Upper lobe of left lung (tissue), 4 donors: ENCODE measurements at regions not wholly inside any gene's neighbourhood (a gene's known extent, or its start where the extent isn't known, plus 50 kb on each side); places are given as distances from the start of the nearest gene placed in this dataset.

Experiments used
- EP300 ChIP-seq, 4 donors: sonication (generic); formaldehyde crosslinking; IDR thresholded peaks; one replicate each; pipeline ENCODE4 v1.5.1; 2017; ENCODE audit warnings: antibody characterized with exemption in 4 of 4, control low read depth in 2 of 4
- POLR2A ChIP-seq, 4 donors: fragments of 450-650 bp; IDR thresholded peaks; one replicate each; pipeline ENCODE4 v1.5.1; 2016 to 2017; ENCODE audit warnings: antibody characterized with exemption in 4 of 4, mild to moderate bottlenecking in 2 of 4
- POLR2AphosphoS5 ChIP-seq, 2 donors: sonication (generic); formaldehyde crosslinking; IDR thresholded peaks; one replicate each; pipeline ENCODE4 v1.5.1; 2017; ENCODE audit warnings: antibody characterized with exemption in 2 of 2
- TF ChIP-seq, protein P1 (sequence below), 6 experiments: fragments of 450-650 bp in 4 of 6; fragments of 200-600 bp in 2 of 6; sonication (generic) in 2 of 6; IDR thresholded peaks; one replicate each; pipeline ENCODE4 v1.5.1; 2016 to 2019; ENCODE audit warnings: antibody characterized with exemption in 6 of 6

DNA sequence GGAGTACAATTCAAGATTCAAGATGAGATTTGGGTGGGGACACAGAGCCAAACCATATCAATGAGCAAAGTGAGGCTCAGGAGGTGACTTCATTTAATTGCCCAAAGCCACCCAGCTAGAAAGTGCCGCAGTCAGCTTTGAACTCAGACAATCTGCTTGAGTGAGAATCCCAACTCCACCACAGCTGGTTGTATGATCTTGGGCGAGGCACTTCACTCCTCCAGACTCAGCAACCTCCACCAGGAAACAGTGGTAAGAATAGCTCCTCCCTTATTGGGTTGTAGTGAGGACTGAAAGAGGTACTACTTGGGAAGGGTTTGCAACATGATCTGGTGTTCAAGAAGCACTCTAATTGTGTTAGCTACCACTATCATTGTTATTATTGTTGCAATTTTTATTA is 129.2 kb upstream of the RFLNA start:
- TF ChIP-seq POLR2A (IDR thresholded peaks at IDR 0.05) (no peak), POLR2AphosphoS5 (IDR thresholded peaks at IDR 0.05) (no peak), EP300 (IDR thresholded peaks at IDR 0.05) (no peak)
- TF ChIP-seq, protein P1, sequence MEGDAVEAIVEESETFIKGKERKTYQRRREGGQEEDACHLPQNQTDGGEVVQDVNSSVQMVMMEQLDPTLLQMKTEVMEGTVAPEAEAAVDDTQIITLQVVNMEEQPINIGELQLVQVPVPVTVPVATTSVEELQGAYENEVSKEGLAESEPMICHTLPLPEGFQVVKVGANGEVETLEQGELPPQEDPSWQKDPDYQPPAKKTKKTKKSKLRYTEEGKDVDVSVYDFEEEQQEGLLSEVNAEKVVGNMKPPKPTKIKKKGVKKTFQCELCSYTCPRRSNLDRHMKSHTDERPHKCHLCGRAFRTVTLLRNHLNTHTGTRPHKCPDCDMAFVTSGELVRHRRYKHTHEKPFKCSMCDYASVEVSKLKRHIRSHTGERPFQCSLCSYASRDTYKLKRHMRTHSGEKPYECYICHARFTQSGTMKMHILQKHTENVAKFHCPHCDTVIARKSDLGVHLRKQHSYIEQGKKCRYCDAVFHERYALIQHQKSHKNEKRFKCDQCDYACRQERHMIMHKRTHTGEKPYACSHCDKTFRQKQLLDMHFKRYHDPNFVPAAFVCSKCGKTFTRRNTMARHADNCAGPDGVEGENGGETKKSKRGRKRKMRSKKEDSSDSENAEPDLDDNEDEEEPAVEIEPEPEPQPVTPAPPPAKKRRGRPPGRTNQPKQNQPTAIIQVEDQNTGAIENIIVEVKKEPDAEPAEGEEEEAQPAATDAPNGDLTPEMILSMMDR (IDR thresholded peaks at IDR 0.05), result no peak
